Muscle layer of duodenum (tissue), 2 donors: ENCODE measurements at regions not wholly inside any gene's neighbourhood (a gene's known extent, or its start where the extent isn't known, plus 50 kb on each side); places are given as distances from the start of the nearest gene placed in this dataset.
"Not testable (repeated sequence)": the region's sequence is repeated elsewhere in the genome, so short reads cannot be mapped to it uniquely, and the experiment has no call there.

Source experiments
- H3K27ac ChIP-seq: one replicate; pipeline ENCODE4 v1.7.0; 2013; ENCODE audit warnings: mild to moderate bottlenecking, low read length
- H3K27me3 ChIP-seq: one replicate; pipeline ENCODE4 v1.7.0; 2013; ENCODE audit warnings: low read depth, mild to moderate bottlenecking, control low read depth, low read length
- H3K36me3 ChIP-seq, 2 donors: one replicate each; pipeline ENCODE4 v1.7.0; 2013; ENCODE audit warnings: low read length in 2 of 2, control low read depth in 1 of 2, mild to moderate bottlenecking in 1 of 2; ENCODE audit not compliant: insufficient read depth in 2 of 2, control insufficient read depth in 1 of 2
- H3K4me1 ChIP-seq, 2 donors: one replicate each; pipeline ENCODE4 v1.7.0; 2013; ENCODE audit warnings: low read length in 2 of 2, mild to moderate bottlenecking in 2 of 2, control low read depth in 1 of 2, moderate library complexity in 1 of 2; ENCODE audit not compliant: insufficient read depth in 2 of 2, control insufficient read depth in 1 of 2
- H3K4me3 ChIP-seq, 2 donors: one replicate each; pipeline ENCODE4 v1.7.0; 2013; ENCODE audit warnings: low read length in 2 of 2, low read depth in 1 of 2, mild to moderate bottlenecking in 1 of 2
- H3K9me3 ChIP-seq, 2 donors: one replicate each; pipeline ENCODE4 v1.7.0; 2013; ENCODE audit warnings: low read length in 2 of 2, control low read depth in 1 of 2, mild to moderate bottlenecking in 1 of 2; ENCODE audit not compliant: control insufficient read depth in 1 of 2
- donor health status: healthy.

GRCh38 chr6:112459758-112460304, 112.7 kb downstream of the RFPL4B start:
- no peaks in the 10 kb centered on the region for H3K36me3 ChIP-seq
- H3K27me3 ChIP-seq = no peaks in the 10 kb centered on the region
- no peak overlapping the region for H3K27ac ChIP-seq
- no peaks in the 10 kb centered on the region for H3K9me3 ChIP-seq
- no peak overlapping the region for H3K4me3 ChIP-seq
- H3K4me1 ChIP-seq = no peaks in the 10 kb centered on the region

GRCh38 chr6:112464901-112465665, 118.0 kb downstream of the RFPL4B start:
- Histone ChIP-seq H3K9me3 (no peaks in the 10 kb centered on the region), H3K4me3 (no peak overlapping the region), H3K27ac (no peak overlapping the region), H3K4me1 (no peaks in the 10 kb centered on the region), H3K27me3 (no peaks in the 10 kb centered on the region), H3K36me3 (no peaks in the 10 kb centered on the region)

DNA sequence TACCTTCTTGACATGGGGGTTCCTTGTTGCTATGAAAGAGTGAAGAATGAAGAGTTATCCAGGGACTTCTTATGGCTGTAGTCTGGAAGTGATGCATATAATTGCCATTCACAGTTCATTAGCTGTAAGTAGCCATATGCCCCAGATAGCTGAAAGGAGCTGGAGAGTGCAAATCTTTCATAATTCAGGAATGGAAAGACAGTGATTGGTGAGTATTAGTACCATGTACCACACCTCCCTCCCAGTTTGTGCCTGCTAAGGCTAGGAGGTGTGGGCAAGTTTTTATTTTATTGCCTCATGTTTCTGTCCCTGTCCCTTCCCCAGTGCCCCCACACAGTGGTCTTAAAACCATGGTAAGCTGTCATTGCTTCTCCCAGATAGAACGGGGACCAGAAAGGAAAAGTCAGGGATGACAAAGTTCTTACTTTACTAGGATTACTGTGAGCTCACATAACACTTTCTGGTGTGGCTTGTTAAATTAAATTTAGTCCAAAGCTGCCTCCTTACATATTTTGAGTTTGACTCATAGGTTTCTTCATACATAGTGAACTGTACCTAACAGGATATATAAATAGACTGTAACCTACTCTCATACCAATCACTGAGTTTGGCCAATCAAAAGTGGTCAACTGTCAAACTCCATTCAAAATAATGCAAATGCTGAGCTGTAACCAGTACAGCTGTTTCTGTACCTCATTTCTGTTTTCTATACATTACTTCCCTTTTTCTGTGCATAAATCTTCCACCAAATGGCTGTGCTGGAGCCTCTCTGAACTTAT, 119.4 kb downstream of the RFPL4B start:
- H3K4me1 ChIP-seq = no peaks in the 10 kb centered on the region
- no peak overlapping the region for H3K4me3 ChIP-seq
- H3K9me3 ChIP-seq = no peaks in the 10 kb centered on the region
- H3K27me3 ChIP-seq = no peaks in the 10 kb centered on the region
- no peaks in the 10 kb centered on the region for H3K36me3 ChIP-seq
- no peak overlapping the region for H3K27ac ChIP-seq

DNA sequence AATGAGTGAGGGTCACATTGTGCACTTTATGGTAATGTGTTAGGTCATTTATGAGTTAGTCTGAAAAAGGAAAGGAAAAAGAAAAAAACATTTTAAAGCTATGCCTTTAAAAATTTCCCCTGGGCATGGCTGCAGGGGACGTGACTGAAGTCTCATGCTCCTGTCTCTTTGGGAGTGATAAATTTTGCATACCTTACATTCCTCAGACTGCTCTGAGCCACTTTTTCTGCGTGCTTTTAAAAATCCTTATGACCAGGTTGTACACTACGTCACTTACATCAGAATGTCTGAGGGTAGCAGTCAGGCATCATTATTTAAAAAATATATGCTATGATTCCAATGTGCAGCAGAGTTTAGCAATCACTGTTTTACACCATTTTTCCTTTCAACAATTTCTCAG, 121.2 kb downstream of the RFPL4B start:
- H3K9me3 ChIP-seq = no peaks in the 10 kb centered on the region
- H3K4me1 ChIP-seq = no peaks in the 10 kb centered on the region
- H3K4me3 ChIP-seq = no peak overlapping the region
- H3K27ac ChIP-seq = no peak overlapping the region
- no peaks in the 10 kb centered on the region for H3K36me3 ChIP-seq
- no peaks in the 10 kb centered on the region for H3K27me3 ChIP-seq

DNA sequence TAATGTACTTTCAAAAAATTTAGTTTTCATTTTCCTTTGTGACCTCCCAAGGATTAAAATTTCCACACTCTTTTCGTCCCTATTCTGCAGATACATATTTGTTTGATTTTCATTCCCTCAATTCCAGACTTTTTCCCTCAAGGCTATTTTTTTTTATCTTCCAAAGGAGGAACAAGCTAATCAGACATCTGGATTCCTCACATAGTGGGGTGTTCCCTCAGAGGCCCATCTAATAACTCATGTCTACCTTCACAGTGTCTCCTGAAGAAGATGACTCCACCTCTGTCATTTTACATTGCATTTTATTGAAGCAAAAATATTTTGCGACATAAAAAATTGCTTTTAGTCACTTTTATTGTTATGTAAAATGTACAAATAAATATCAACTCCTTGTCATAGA, 122.2 kb downstream of the RFPL4B start:
- H3K9me3 ChIP-seq = no peaks in the 10 kb centered on the region
- no peak overlapping the region for H3K4me3 ChIP-seq
- H3K36me3 ChIP-seq = no peaks in the 10 kb centered on the region
- no peaks in the 10 kb centered on the region for H3K27me3 ChIP-seq
- H3K4me1 ChIP-seq = no peaks in the 10 kb centered on the region
- H3K27ac ChIP-seq = no peak overlapping the region

GRCh38 chr6:112470376-112470775, 123.2 kb downstream of the RFPL4B start:
- no peaks in the 10 kb centered on the region for H3K9me3 ChIP-seq
- no peak overlapping the region for H3K4me3 ChIP-seq
- H3K36me3 ChIP-seq = no peaks in the 10 kb centered on the region
- H3K4me1 ChIP-seq = no peaks in the 10 kb centered on the region
- no peak overlapping the region for H3K27ac ChIP-seq
- H3K27me3 ChIP-seq = no peaks in the 10 kb centered on the region

- Histone ChIP-seq H3K4me1 (no peaks in the 10 kb centered on the region), H3K27me3 (no peaks in the 10 kb centered on the region), H3K27ac (no peak overlapping the region), H3K4me3 (no peak overlapping the region), H3K9me3 (no peaks in the 10 kb centered on the region), H3K36me3 (no peaks in the 10 kb centered on the region)
Observed at GRCh38 chr6:112470950-112471349, 123.8 kb downstream of the RFPL4B start.

- Histone ChIP-seq H3K4me1 (no peaks in the 10 kb centered on the region), H3K27ac (no peak overlapping the region)
Observed at GRCh38 chr6:112475083-112475482, 128.0 kb downstream of the RFPL4B start.

GRCh38 chr6:112477125-112477524, 130.0 kb downstream of the RFPL4B start:
- Histone ChIP-seq H3K27ac (no peak overlapping the region), H3K4me1 (no peaks in the 10 kb centered on the region), H3K36me3 (no peaks in the 10 kb centered on the region), H3K27me3 (no peaks in the 10 kb centered on the region), H3K4me3 (no peak overlapping the region), H3K9me3 (no peaks in the 10 kb centered on the region)

More at GRCh38 chr6:112475083-112475482, 128.0 kb downstream of the RFPL4B start:
- H3K9me3 ChIP-seq = no peaks in the 10 kb centered on the region
- no peaks in the 10 kb centered on the region for H3K27me3 ChIP-seq
- no peaks in the 10 kb centered on the region for H3K36me3 ChIP-seq
- H3K4me3 ChIP-seq = no peak overlapping the region

- no peaks in the 10 kb centered on the region for H3K36me3 ChIP-seq
- H3K27me3 ChIP-seq = no peaks in the 10 kb centered on the region
- no peak overlapping the region for H3K4me3 ChIP-seq
- H3K27ac ChIP-seq = no peak overlapping the region
- no peaks in the 10 kb centered on the region for H3K4me1 ChIP-seq
- H3K9me3 ChIP-seq = no peaks in the 10 kb centered on the region
Observed at GRCh38 chr6:112478036-112478435, 130.9 kb downstream of the RFPL4B start.

DNA sequence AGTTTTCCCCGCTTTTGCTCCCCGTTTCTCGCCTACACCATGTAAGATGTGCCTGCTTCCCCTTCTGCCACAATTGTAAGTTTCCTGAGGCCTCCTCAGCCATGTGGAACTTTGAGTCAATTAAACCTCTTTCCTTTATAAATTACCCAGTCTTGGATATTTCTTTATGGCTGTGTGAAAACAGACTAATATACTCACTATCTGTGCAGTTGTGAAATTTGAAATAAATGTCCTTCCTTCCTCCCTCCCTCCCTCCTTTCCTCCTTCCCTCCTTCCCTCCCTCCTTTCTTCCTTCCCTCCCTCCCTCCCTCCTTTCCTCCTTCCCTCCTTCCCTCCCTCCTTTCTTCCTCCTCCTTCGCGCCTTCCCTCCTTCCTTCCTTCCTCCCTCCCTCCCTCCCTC, 132.8 kb downstream of the RFPL4B start:
- not testable (repeated sequence) for H3K4me1 ChIP-seq, H3K4me3 ChIP-seq, H3K9me3 ChIP-seq, H3K27me3 ChIP-seq, H3K27ac ChIP-seq, H3K36me3 ChIP-seq
